Activated CD8-positive, alpha-beta T cell treated with anti-CD3 and anti-CD28 coated beads for 36 hours (primary cell): ENCODE measurements at regions not wholly inside any gene's neighbourhood (a gene's known extent, or its start where the extent isn't known, plus 50 kb on each side); places are given as distances from the start of the nearest gene placed in this dataset.

Experiments
- ATAC-seq: fragments of 200-7000 bp; cut with Tn5 transposase; one replicate; pipeline ENCODE4 v1.10.0; 2021; ENCODE audit warnings: mild to moderate bottlenecking, moderate library complexity
- CTCF ChIA-PET: fragments of 350-600 bp; sonication (Branson Sonifier 250); formaldehyde crosslinking; loops from one replicate; lab custom pipeline; 2021; ENCODE audit warnings: antibody characterized with exemption; lab: Charles Lee
- POLR2A ChIA-PET: fragments of 350-600 bp; sonication (Branson Sonifier 250); formaldehyde crosslinking; loops from one replicate; lab custom pipeline; 2021; ENCODE audit warnings: antibody characterized with exemption; lab: Charles Lee
- DNase-seq: peaks from one replicate; pipeline ENCODE4 v3.0.0-alpha.2; 2020
- H3K27ac Mint-ChIP-seq: one replicate; pipeline ENCODE4 v1.8.0; 2021; ENCODE audit warnings: mild to moderate bottlenecking, mixed read lengths
- H3K27me3 Mint-ChIP-seq: one replicate; pipeline ENCODE4 v1.8.0; 2021; ENCODE audit warnings: mixed read lengths
- H3K36me3 Mint-ChIP-seq: one replicate; pipeline ENCODE4 v1.8.0; 2021; ENCODE audit warnings: low read depth, mixed read lengths
- H3K4me1 Mint-ChIP-seq: one replicate; pipeline ENCODE4 v1.8.0; 2021; ENCODE audit warnings: low read depth, mixed read lengths
- H3K4me3 Mint-ChIP-seq: one replicate; pipeline ENCODE4 v1.8.0; 2021; ENCODE audit warnings: mild to moderate bottlenecking, moderate library complexity, mixed read lengths
- H3K9me3 Mint-ChIP-seq: one replicate; pipeline ENCODE4 v1.8.0; 2021; ENCODE audit warnings: mixed read lengths
- CTCF ChIP-seq: fragments of 200-600 bp; IDR thresholded peaks from one replicate; pipeline ENCODE4 v1.8.0; 2022; ENCODE audit warnings: antibody characterized with exemption, mild to moderate bottlenecking
- intact Hi-C: fragments of 100-400 bp; cut with micrococcal nuclease; formaldehyde crosslinking; loops from one replicate; pipeline ENCODE4 v1.10.0; 2022

- ATAC-seq = no peak
- no peaks in the 10 kb centered on the region for H3K9me3 Mint-ChIP-seq
- H3K36me3 Mint-ChIP-seq = no peaks in the 10 kb centered on the region
- no peak for DNase-seq
- intact Hi-C loops = no loop called here
- CTCF ChIA-PET = no interaction called here
- H3K4me3 Mint-ChIP-seq = no peak overlapping the region
- no peak overlapping the region for H3K27ac Mint-ChIP-seq
- POLR2A ChIA-PET = no interaction called here
- no peaks in the 10 kb centered on the region for H3K4me1 Mint-ChIP-seq
- H3K27me3 Mint-ChIP-seq = no peaks in the 10 kb centered on the region
- TF ChIP-seq CTCF = no peak
Observed at GRCh38 chr5:124918618-124919017, 172.2 kb upstream of the ZNF608 start.

- POLR2A ChIA-PET = no interaction called here
- CTCF ChIA-PET = no interaction called here
- ATAC-seq (no peak), DNase-seq (no peak)
- H3K9me3 Mint-ChIP-seq = no peaks in the 10 kb centered on the region
- H3K4me3 Mint-ChIP-seq = no peak overlapping the region
- no peak overlapping the region for H3K27ac Mint-ChIP-seq
- intact Hi-C loops = no loop called here
- no peak for TF ChIP-seq CTCF
- no peaks in the 10 kb centered on the region for H3K27me3 Mint-ChIP-seq
- H3K4me1 Mint-ChIP-seq = no peaks in the 10 kb centered on the region
- no peaks in the 10 kb centered on the region for H3K36me3 Mint-ChIP-seq
Observed at GRCh38 chr5:124919076-124919475, 172.6 kb upstream of the ZNF608 start.

GRCh38 chr5:124919747-124920525, 173.5 kb upstream of the ZNF608 start:
- Mint-ChIP-seq H3K27me3 (no peaks in the 10 kb centered on the region), H3K4me3 (no peak overlapping the region), H3K4me1 (no peaks in the 10 kb centered on the region), H3K36me3 (no peaks in the 10 kb centered on the region), H3K9me3 (no peaks in the 10 kb centered on the region), H3K27ac (no peak overlapping the region)
- DNase-seq = no peak
- intact Hi-C loops = no loop called here
- no peak for ATAC-seq
- no peak for TF ChIP-seq CTCF
- ChIA-PET CTCF (no interaction called here), POLR2A (interaction anchor here (0.8 kb wide), 1 partner anchor 9 kb away, joined by 3 read pairs; no protein-coding TSS in a partner anchor)

GRCh38 chr5:124920909-124921666, 174.6 kb upstream of the ZNF608 start:
- intact Hi-C loops = no loop called here
- CTCF ChIA-PET = no interaction called here
- no peaks in the 10 kb centered on the region for H3K4me1 Mint-ChIP-seq
- ATAC-seq (peak; percentile 69), DNase-seq (no peak)
- POLR2A ChIA-PET = interaction anchor here (0.8 kb wide), 1 partner anchor 7 kb away, joined by 3 read pairs; no protein-coding TSS in a partner anchor
- H3K36me3 Mint-ChIP-seq = no peaks in the 10 kb centered on the region
- no peak for TF ChIP-seq CTCF
- H3K27me3 Mint-ChIP-seq = no peaks in the 10 kb centered on the region
- H3K27ac Mint-ChIP-seq = no peak overlapping the region
- H3K9me3 Mint-ChIP-seq = no peaks in the 10 kb centered on the region
- no peak overlapping the region for H3K4me3 Mint-ChIP-seq

- Mint-ChIP-seq H3K27me3 (no peaks in the 10 kb centered on the region), H3K4me3 (no peak overlapping the region), H3K27ac (no peak overlapping the region), H3K9me3 (no peaks in the 10 kb centered on the region), H3K36me3 (no peaks in the 10 kb centered on the region), H3K4me1 (no peaks in the 10 kb centered on the region)
- TF ChIP-seq CTCF = no peak
- DNase-seq = no peak
- intact Hi-C loops = no loop called here
- CTCF ChIA-PET = no interaction called here
- POLR2A ChIA-PET = no interaction called here
- ATAC-seq = no peak
Observed at GRCh38 chr5:124921694-124922093, 175.3 kb upstream of the ZNF608 start.
